ENCODE measurements at regions not wholly inside any gene's neighbourhood (a gene's known extent, or its start where the extent isn't known, plus 50 kb on each side); places are given as distances from the start of the nearest gene placed in this dataset.
"Not testable (repeated sequence)": the region's sequence is repeated elsewhere in the genome, so short reads cannot be mapped to it uniquely, and the experiment has no call there.

DNA sequence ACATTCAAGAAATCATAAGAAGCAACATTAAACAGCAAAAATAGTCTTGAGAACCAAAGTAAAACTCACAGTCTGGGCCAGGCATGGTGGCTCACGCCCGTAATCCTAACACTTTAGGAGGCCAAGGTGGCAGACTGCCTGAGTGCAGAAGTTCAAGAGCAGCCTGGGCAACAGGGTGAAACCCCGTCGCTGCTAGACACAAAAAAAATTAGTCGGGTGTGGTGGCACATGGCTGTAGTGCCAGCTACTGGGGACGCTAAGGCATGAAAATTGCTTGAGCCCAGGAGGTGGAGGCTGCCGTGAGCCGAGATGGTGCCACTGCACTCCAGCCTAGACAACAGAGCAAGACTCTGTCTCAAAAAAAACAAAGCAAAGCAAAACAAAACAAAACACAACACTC is 117.7 kb upstream of the GOLGA6L6 start:
- TF ChIP-seq CTCF (IDR thresholded peaks at IDR 0.05) (no peak), POLR2A (IDR thresholded peaks at IDR 0.05) (no peak)
- no peaks in the 10 kb centered on the region for H3K36me3 ChIP-seq (replicated peaks in 1 of 2)
- H3K27me3 ChIP-seq = no peaks in the 10 kb centered on the region
- H3K9me3 ChIP-seq (replicated peaks in 1 of 3) = no peaks in the 10 kb centered on the region
- H3K27ac ChIP-seq = no peak overlapping the region
- 61 to 76% (median 66%) methylated on average over 8 of the region's 8 CpGs for WGBS, 4 donors
- H3K4me3 ChIP-seq = no peak overlapping the region
- no peak for DNase-seq
- intact Hi-C loops (cut with DNase I) = no loop called here
- H3K4me1 ChIP-seq (replicated peaks in 1 of 2) = no peaks in the 10 kb centered on the region

DNA sequence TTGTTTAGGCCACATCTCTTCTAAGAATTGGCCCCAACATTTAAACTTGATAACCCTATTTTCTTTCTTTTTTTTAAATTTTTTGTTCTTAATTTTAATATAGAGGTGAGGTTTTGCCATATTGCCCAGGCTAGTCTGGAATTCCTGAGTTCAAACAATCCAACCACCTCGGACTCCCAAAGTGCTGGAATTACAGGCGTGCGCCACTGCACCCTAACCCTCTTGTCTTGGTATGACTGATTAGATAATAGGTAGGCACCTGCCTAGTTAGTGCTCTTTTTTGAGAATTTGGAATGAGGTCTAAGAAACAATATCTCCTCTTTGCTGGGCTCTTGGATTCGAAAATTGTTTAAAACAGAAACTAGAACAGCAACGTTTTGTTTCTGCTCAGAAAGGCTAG is 116.4 kb upstream of the GOLGA6L6 start:
- TF ChIP-seq POLR2A (IDR thresholded peaks at IDR 0.05) = no peak
- no peaks in the 10 kb centered on the region for H3K36me3 ChIP-seq (replicated peaks in 1 of 2)
- intact Hi-C loops (cut with DNase I) = no loop called here
- no peak overlapping the region for H3K4me3 ChIP-seq
- H3K4me1 ChIP-seq (replicated peaks in 1 of 2) = no peaks in the 10 kb centered on the region
- H3K27ac ChIP-seq = no peak overlapping the region
- H3K9me3 ChIP-seq (replicated peaks in 1 of 3) = no peaks in the 10 kb centered on the region
- WGBS, 4 donors = 46 to 62% (median 51%) methylated on average over 5 of the region's 5 CpGs
- no peak for DNase-seq
- no peaks in the 10 kb centered on the region for H3K27me3 ChIP-seq

DNA sequence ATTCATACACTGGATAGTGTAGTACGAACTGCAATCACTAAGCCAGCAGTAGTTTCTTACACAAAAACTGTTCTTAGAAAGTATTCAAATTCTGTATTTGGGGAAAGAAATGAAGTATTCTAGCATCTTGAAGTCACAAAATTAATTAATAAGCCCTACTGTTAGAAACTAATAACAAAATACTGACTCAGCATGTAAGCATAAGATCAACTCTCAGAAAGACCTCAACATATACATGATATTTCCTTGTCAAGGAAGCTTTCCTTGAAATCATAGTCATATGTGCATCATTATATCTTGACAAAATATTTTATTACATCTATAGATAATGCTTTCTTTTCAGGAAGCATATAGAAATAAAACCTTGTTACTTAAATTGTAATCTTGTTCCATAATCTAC is 115.5 kb upstream of the GOLGA6L6 start:
- Histone ChIP-seq H3K9me3 (replicated peaks in 1 of 3) (no peaks in the 10 kb centered on the region), H3K27ac (no peak overlapping the region), H3K36me3 (replicated peaks in 1 of 2) (no peaks in the 10 kb centered on the region), H3K4me3 (no peak overlapping the region), H3K27me3 (no peaks in the 10 kb centered on the region), H3K4me1 (replicated peaks in 1 of 2) (no peaks in the 10 kb centered on the region)
- TF ChIP-seq POLR2A (IDR thresholded peaks at IDR 0.05) (no peak), CTCF (IDR thresholded peaks at IDR 0.05) (no peak)
- DNase-seq = no peak
- intact Hi-C loops (cut with DNase I) = no loop called here
- 82 to 94% (median 89%) methylated on average over 1 of the region's 1 CpG for WGBS, 4 donors

GRCh38 chr15:20652914-20653313 is 111.3 kb upstream of the GOLGA6L6 start:
- TF ChIP-seq POLR2A (IDR thresholded peaks at IDR 0.05) = no peak
- TF ChIP-seq CTCF (IDR thresholded peaks at IDR 0.05) = no peak
- H3K36me3 ChIP-seq (replicated peaks in 1 of 2) = no peaks in the 10 kb centered on the region
- intact Hi-C loops (cut with DNase I) = no loop called here
- no peaks in the 10 kb centered on the region for H3K27me3 ChIP-seq
- peaks cover 0 to 4% (median 0%) of the 10 kb centered on the region in 3 donors for H3K9me3 ChIP-seq (replicated peaks in 1 of 3)
- 75 to 84% (median 80%) methylated on average over 2 of the region's 2 CpGs for WGBS, 4 donors
- no peak overlapping the region for H3K4me3 ChIP-seq
- no peak for DNase-seq
- H3K4me1 ChIP-seq (replicated peaks in 1 of 2) = no peaks in the 10 kb centered on the region
- no peak overlapping the region for H3K27ac ChIP-seq

GRCh38 chr15:20648402-20648975 is 106.9 kb upstream of the GOLGA6L6 start:
- H3K27me3 ChIP-seq; H3K4me1 ChIP-seq (replicated peaks in 1 of 2); H3K36me3 ChIP-seq (replicated peaks in 1 of 2); H3K9me3 ChIP-seq (replicated peaks in 1 of 3); H3K4me3 ChIP-seq; DNase-seq; intact Hi-C loops (cut with DNase I); H3K27ac ChIP-seq: not testable (repeated sequence)
- WGBS, 4 donors = 74 to 82% (median 79%) methylated on average over 6 of the region's 6 CpGs

Data from adrenal gland (tissue), 9 donors.